H9 (cell line): ENCODE measurements at regions not wholly inside any gene's neighbourhood (a gene's known extent, or its start where the extent isn't known, plus 50 kb on each side); places are given as distances from the start of the nearest gene placed in this dataset.

Source experiments
- DNase-seq: peaks from one replicate; pipeline ENCODE4 v3.0.0-alpha.2; 2017
- H2AFZ ChIP-seq: one replicate; pipeline ENCODE4 v1.6.1; 2013; ENCODE audit warnings: mild to moderate bottlenecking, low read length, control low read depth, moderate library complexity
- H2AK5ac ChIP-seq: 2 replicates; pipeline ENCODE4 v1.6.1; 2013; ENCODE audit warnings: low read length, control low read depth, mixed read lengths; ENCODE audit not compliant: insufficient read length
- H2BK120ac ChIP-seq: one replicate; pipeline ENCODE4 v1.6.1; 2013; ENCODE audit warnings: low read depth, mild to moderate bottlenecking, low read length, control low read depth, inconsistent platforms; ENCODE audit not compliant: poor library complexity, severe bottlenecking
- H2BK12ac ChIP-seq: 2 replicates; pipeline ENCODE4 v1.6.1; 2013; ENCODE audit warnings: low read length, control low read depth, mixed read lengths, low read depth; ENCODE audit not compliant: insufficient read length
- H2BK15ac ChIP-seq: 2 replicates; pipeline ENCODE4 v1.6.1; 2013; ENCODE audit warnings: low read depth, low read length, control low read depth
- H2BK20ac ChIP-seq: one replicate; pipeline ENCODE4 v1.6.1; 2013; ENCODE audit warnings: low read depth, mild to moderate bottlenecking, low read length, control low read depth, inconsistent platforms; ENCODE audit not compliant: poor library complexity, severe bottlenecking
- H2BK5ac ChIP-seq: 2 replicates; pipeline ENCODE4 v1.6.1; 2013; ENCODE audit warnings: low read length, control low read depth, mixed read lengths; ENCODE audit not compliant: insufficient read length
- H3K14ac ChIP-seq: 2 replicates; pipeline ENCODE4 v1.6.1; 2013; ENCODE audit warnings: low read length, control low read depth; ENCODE audit not compliant: insufficient read depth
- H3K18ac ChIP-seq: 2 replicates; pipeline ENCODE4 v1.6.1; 2013; ENCODE audit warnings: low read depth, mild to moderate bottlenecking, mixed read lengths, low read length, control low read depth; ENCODE audit not compliant: insufficient read length
- H3K23ac ChIP-seq: 2 replicates; pipeline ENCODE4 v1.6.1; 2013; ENCODE audit warnings: low read length, control low read depth, mixed read lengths, low read depth; ENCODE audit not compliant: insufficient read length
- H3K23me2 ChIP-seq: 2 replicates; pipeline ENCODE4 v1.6.1; 2013; ENCODE audit warnings: low read depth, mild to moderate bottlenecking, mixed read lengths, low read length, control low read depth; ENCODE audit not compliant: insufficient read length, poor library complexity, severe bottlenecking
- H3K27ac ChIP-seq: 2 replicates; pipeline ENCODE4 v1.5.1; 2013; ENCODE audit warnings: low read length, control low read depth, mixed read lengths, low read depth; ENCODE audit not compliant: insufficient read length
- H3K27me3 ChIP-seq: 2 replicates; pipeline ENCODE4 v1.6.1; 2013; ENCODE audit warnings: low read length, control low read depth, inconsistent platforms; ENCODE audit not compliant: insufficient read depth
- H3K4ac ChIP-seq: 2 replicates; pipeline ENCODE4 v1.6.1; 2013; ENCODE audit warnings: low read depth, mild to moderate bottlenecking, control low read depth, inconsistent platforms, low read length, moderate library complexity
- H3K4me1 ChIP-seq: 2 replicates; pipeline ENCODE4 v1.6.1; 2013; ENCODE audit warnings: low read length, control low read depth, inconsistent platforms; ENCODE audit not compliant: insufficient read depth
- H3K4me2 ChIP-seq: 2 replicates; pipeline ENCODE4 v1.6.1; 2013; ENCODE audit warnings: low read length, control low read depth, mixed read lengths; ENCODE audit not compliant: insufficient read length, insufficient read depth
- H3K56ac ChIP-seq: 2 replicates; pipeline ENCODE4 v1.6.1; 2013; ENCODE audit warnings: low read depth, mild to moderate bottlenecking, mixed read lengths, low read length, control low read depth; ENCODE audit not compliant: insufficient read length
- H3K79me1 ChIP-seq: 2 replicates; pipeline ENCODE4 v1.6.1; 2013; ENCODE audit warnings: low read depth, mild to moderate bottlenecking, moderate library complexity, low read length, control low read depth, inconsistent platforms; ENCODE audit not compliant: insufficient read depth, poor library complexity, severe bottlenecking
- H3K79me2 ChIP-seq: 2 replicates; pipeline ENCODE4 v1.6.1; 2013; ENCODE audit warnings: low read length, control low read depth, inconsistent platforms; ENCODE audit not compliant: insufficient read depth
- H3K9ac ChIP-seq: 2 replicates; pipeline ENCODE4 v1.6.1; 2013; ENCODE audit warnings: low read length, control low read depth, mixed read lengths; ENCODE audit not compliant: insufficient read length; ENCODE audit errors: extremely low read depth
- H3K9me3 ChIP-seq: one replicate; pipeline ENCODE4 v1.6.1; 2013; ENCODE audit warnings: low read depth, low read length, inconsistent platforms; ENCODE audit not compliant: control insufficient read depth
- H3T11ph ChIP-seq: one replicate; pipeline ENCODE4 v1.6.1; 2013; ENCODE audit warnings: mild to moderate bottlenecking, low read length, control low read depth, inconsistent platforms
- H4K20me1 ChIP-seq: one replicate; pipeline ENCODE4 v1.6.1; 2013; ENCODE audit not compliant: control insufficient read depth, insufficient read length, insufficient read depth
- H4K5ac ChIP-seq: 2 replicates; pipeline ENCODE4 v1.6.1; 2013; ENCODE audit warnings: low read depth, mild to moderate bottlenecking, mixed read lengths, low read length, control low read depth; ENCODE audit not compliant: insufficient read length
- H4K8ac ChIP-seq: replicated peaks from 2 replicates; pipeline ENCODE4 v1.6.1; 2013; ENCODE audit warnings: low read length, control low read depth, mixed read lengths, low read depth; ENCODE audit not compliant: insufficient read length
- H4K91ac ChIP-seq: 2 replicates; pipeline ENCODE4 v1.6.1; 2013; ENCODE audit warnings: low read depth, mild to moderate bottlenecking, moderate library complexity, mixed read lengths, low read length, control low read depth; ENCODE audit not compliant: insufficient read length
- H3K27ac Mint-ChIP-seq, 3 experiments: 2 replicates in 2 of 3; 3 replicates in 1 of 3; pipeline ENCODE4 v1.8.0; 2020 to 2021; ENCODE audit warnings: mixed read lengths in 3 of 3, mild to moderate bottlenecking in 1 of 3, moderate library complexity in 1 of 3
- H3K27me3 Mint-ChIP-seq: 2 replicates; pipeline ENCODE4 v1.8.0; 2021; ENCODE audit warnings: low read depth, mild to moderate bottlenecking, moderate library complexity, mixed read lengths
- H3K36me3 Mint-ChIP-seq, 3 experiments: 2 replicates in 2 of 3; 3 replicates in 1 of 3; pipeline ENCODE4 v1.8.0; 2020 to 2021; ENCODE audit warnings: low read depth in 3 of 3, mixed read lengths in 3 of 3; ENCODE audit not compliant: insufficient read depth in 1 of 3
- H3K4me1 Mint-ChIP-seq, 2 experiments: 2 replicates each; pipeline ENCODE4 v1.8.0; 2020; ENCODE audit warnings: mixed read lengths in 2 of 2
- H3K4me3 Mint-ChIP-seq, 2 experiments: 2 replicates in 1 of 2; 3 replicates in 1 of 2; pipeline ENCODE4 v1.8.0; 2020 to 2021; ENCODE audit warnings: mild to moderate bottlenecking in 2 of 2, mixed read lengths in 2 of 2, moderate library complexity in 1 of 2
- H3K9me3 Mint-ChIP-seq, 2 experiments: 2 replicates in 1 of 2; 3 replicates in 1 of 2; pipeline ENCODE4 v1.8.0; 2020; ENCODE audit warnings: mild to moderate bottlenecking in 2 of 2, mixed read lengths in 2 of 2, moderate library complexity in 1 of 2
- CTCF ChIP-seq: fragments of 200-600 bp; sonication (generic); conservative IDR thresholded peaks from 3 replicates; pipeline ENCODE4 v1.8.0; 2021; ENCODE audit warnings: antibody characterized with exemption, mild to moderate bottlenecking
- WGBS: extraction: QIAGEN DNeasy Blood & Tissue Kit; methylation state at CpG from one replicate; pipeline ENCODE4 v1.1.7; 2013; ENCODE audit warnings: missing lambda C conversion rate, low lambda C conversion rate, mixed read lengths; ENCODE audit not compliant: insufficient read length; ENCODE audit errors: extremely low coverage; 5-methylcytosine and 5-hydroxymethylcytosine counted together

DNA sequence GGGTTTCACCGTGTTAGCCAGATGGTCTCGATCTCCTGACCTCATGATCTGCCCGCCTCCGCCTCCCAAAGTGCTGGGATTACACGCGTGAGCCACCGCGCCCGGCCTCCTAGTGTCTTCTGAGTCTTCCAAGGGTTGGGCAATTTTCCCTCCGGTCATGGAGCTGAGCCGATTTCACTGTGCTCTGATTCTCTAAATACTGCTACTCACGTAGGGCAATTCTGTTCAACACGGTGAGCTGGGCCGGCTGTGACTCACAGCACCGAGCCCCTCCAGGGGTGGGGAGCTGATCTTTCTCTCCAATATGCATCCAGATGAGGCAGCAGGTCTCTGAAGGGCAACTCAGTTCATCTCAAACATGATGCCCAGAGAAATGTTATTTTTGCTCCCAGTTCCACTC is 71.6 kb upstream of the CD93 start:
- Histone ChIP-seq H3K4me1 (peaks cover 7% of the 10 kb centered on the region; the same call in 1 of the 2 replicates), H4K5ac (no peak overlapping the region), H3K27ac (no peak overlapping the region), H3K4ac (no peak overlapping the region), H3T11ph (no peak overlapping the region), H4K8ac (no peak overlapping the region), H3K23ac (no peak overlapping the region), H2AK5ac (no peak overlapping the region), H3K4me2 (no peak overlapping the region), H3K18ac (no peak overlapping the region), H2BK15ac (no peak overlapping the region), H3K27me3 (no peaks in the 10 kb centered on the region), H2BK20ac (no peak overlapping the region), H3K9ac (no peak overlapping the region), H4K20me1 (no peaks in the 10 kb centered on the region), H3K23me2 (no peaks in the 10 kb centered on the region), H3K79me2 (no peaks in the 10 kb centered on the region), H3K9me3 (no peaks in the 10 kb centered on the region), H2AFZ (no peak overlapping the region), H2BK120ac (no peak overlapping the region), H2BK12ac (no peak overlapping the region), H2BK5ac (no peak overlapping the region), H3K14ac (no peak overlapping the region), H3K56ac (no peak overlapping the region), H3K79me1 (no peaks in the 10 kb centered on the region), H4K91ac (no peak overlapping the region)
- no peaks in the 10 kb centered on the region for H3K9me3 Mint-ChIP-seq
- no peaks in the 10 kb centered on the region; the same call in none of the 2 replicates for H3K27me3 Mint-ChIP-seq
- DNase-seq, result peak; percentile 14
- TF ChIP-seq CTCF, result no peak
- H3K27ac Mint-ChIP-seq, result no peak overlapping the region
- WGBS, result no CpG with 5 or more reads among the region's 15 CpGs
- no peaks in the 10 kb centered on the region; a peak in 1 of 7 replicates for H3K36me3 Mint-ChIP-seq
- H3K4me1 Mint-ChIP-seq, result peaks cover 34 to 37% of the 10 kb centered on the region in 2 experiments
- H3K4me3 Mint-ChIP-seq, result no peak overlapping the region
